ENCODE measurements at regions not wholly inside any gene's neighbourhood (a gene's known extent, or its start where the extent isn't known, plus 50 kb on each side); places are given as distances from the start of the nearest gene placed in this dataset.

GRCh38 chr9:115210699-115211098 lies 92.7 kb upstream of the TNC start:
- no peak for DNase-seq

GRCh38 chr9:115211413-115212124 lies 93.6 kb upstream of the TNC start:
- no peak for DNase-seq

- DNase-seq = no peak
Measured at GRCh38 chr9:115212125-115212605, 94.2 kb upstream of the TNC start.

GRCh38 chr9:115212832-115213231 lies 94.9 kb upstream of the TNC start:
- DNase-seq = no peak

GRCh38 chr9:115213818-115214334 lies 95.9 kb upstream of the TNC start:
- DNase-seq = no peak

GRCh38 chr9:115216873-115217272 lies 98.9 kb upstream of the TNC start:
- no peak for DNase-seq

- no peak for DNase-seq
Measured at GRCh38 chr9:115220319-115221005, 102.5 kb upstream of the TNC start.

- DNase-seq = no peak
Measured at GRCh38 chr9:115223471-115223870, 105.5 kb upstream of the TNC start.

GRCh38 chr9:115225459-115226116 lies 107.6 kb upstream of the TNC start:
- DNase-seq = no peak

GRCh38 chr9:115226152-115226551 lies 108.2 kb upstream of the TNC start:
- no peak for DNase-seq

GRCh38 chr9:115229496-115229895 lies 111.5 kb upstream of the TNC start:
- DNase-seq = no peak

GRCh38 chr9:115230924-115231515 lies 113.1 kb upstream of the TNC start:
- no peak for DNase-seq

- no peak for DNase-seq
Measured at GRCh38 chr9:115232181-115232774, 114.3 kb upstream of the TNC start.

GRCh38 chr9:115234094-115234493 lies 116.1 kb upstream of the TNC start:
- no peak for DNase-seq

- DNase-seq = no peak
Measured at GRCh38 chr9:115235221-115235620, 117.3 kb upstream of the TNC start.

GRCh38 chr9:115237385-115237998 lies 119.5 kb upstream of the TNC start:
- DNase-seq = no peak

- no peak for DNase-seq
Measured at GRCh38 chr9:115240676-115241075, 122.7 kb upstream of the TNC start.

GRCh38 chr9:115241641-115242040 lies 123.7 kb upstream of the TNC start:
- DNase-seq = no peak

- DNase-seq = no peak
Measured at GRCh38 chr9:115249488-115249887, 131.5 kb upstream of the TNC start.

- no peak for DNase-seq
Measured at GRCh38 chr9:115250621-115251032, 132.7 kb upstream of the TNC start.

GRCh38 chr9:115254287-115255180 lies 136.6 kb upstream of the TNC start:
- DNase-seq = no peak

Data from hematopoietic multipotent progenitor cell treated with erythropoietin and hydrocortisone succinate and interleukin-3 and kit ligand, for 4 days (in vitro differentiated cells).